NCI-H2196 (cell line): ENCODE measurements at regions not wholly inside any gene's neighbourhood (a gene's known extent, or its start where the extent isn't known, plus 50 kb on each side); places are given as distances from the start of the nearest gene placed in this dataset.

ENCODE experiments used
- DNase-seq: peaks from one replicate; lab custom pipeline; 2025; ENCODE audit not compliant: unreplicated experiment; lab: John Stamatoyannopoulos, UW

DNA sequence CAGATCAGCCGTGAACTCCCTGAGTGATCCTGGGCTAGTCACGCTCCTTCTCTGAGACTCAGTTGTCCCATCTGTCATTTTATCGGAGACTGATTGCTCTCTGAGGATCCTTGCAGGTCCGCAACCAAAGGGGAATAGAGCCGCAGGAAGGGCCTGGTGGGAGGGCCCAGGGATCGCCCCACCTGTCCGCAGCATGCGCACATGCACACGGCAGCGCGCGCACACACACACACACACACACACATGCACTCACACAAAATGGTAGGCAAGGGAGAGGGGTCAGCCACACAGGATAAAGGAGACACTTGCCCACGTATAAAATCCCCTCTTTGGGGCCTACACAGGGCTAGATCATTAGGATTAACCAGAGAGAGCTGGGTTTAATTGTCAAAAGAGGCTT lies 95.6 kb upstream of the FOXP4 start:
- no peak for DNase-seq

DNA sequence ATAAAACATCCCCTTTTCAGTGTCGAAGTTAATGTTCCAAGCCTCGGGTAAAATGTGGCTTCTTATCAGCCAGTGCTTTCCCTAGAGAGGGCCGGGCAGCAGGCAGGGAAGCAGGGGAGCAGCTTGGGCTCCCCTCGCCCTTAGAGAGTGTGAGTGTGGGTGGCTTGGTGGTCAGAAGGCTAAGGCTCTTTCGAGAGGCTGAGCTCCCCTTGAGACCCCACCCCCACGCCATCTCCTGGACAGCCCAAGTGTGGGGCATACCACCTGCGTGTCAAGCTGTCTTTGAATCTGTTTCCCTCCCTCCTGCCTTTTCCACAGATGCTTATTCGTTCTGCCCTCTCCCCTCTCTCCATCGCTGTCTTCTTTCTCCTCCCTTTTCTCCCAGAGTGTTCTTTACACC lies 95.1 kb upstream of the FOXP4 start:
- DNase-seq = no peak

DNA sequence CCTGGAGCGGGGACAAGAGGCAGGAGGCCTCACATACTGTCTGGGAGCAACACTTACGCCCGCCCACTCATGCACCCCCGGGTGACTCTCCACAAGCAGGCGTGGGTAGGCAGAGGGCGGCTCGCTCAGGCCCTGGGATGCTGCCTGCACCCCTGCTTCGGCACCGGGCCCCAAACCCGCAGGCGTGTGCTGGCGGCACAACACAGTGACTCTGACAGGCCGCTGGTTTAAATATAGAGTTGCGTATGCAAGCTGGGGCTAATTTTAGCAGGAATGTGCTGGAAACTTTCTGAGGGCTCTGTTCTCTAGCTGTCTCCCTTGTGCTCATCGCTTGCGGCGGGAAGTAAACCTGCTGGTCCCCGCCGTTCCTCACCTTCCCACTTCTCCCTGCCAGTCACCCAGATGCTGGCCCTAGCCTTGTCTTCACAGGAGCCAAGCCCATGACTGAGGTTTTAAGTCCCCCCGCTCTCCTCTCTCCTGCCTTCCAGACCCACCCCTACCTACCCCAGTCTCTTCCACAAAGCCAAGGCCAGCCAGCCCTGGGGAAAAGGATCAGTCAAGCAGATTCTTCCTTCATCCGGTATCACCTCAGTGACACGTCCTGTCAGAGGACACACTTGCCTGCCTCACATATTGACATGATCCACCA lies 94.5 kb upstream of the FOXP4 start:
- no peak for DNase-seq

DNA sequence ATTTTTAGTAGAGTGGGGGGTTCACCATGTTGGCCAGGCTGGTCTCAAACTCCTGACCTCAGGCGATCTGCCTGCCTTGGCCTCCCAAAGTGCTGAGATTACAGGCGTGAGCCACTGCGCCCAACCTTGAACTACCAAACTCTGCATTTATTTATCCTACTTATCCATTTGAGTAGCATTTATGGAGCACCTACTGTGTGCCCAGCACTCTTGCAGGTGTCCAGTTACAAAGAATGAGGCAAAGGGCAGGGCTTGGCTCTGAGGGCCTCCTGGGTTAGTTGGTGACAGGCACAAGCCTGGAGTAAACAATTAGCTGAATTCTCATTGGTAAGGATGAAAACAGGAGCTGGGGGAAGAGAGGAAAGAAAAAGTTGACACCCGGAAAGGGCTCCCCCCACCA lies 93.4 kb upstream of the FOXP4 start:
- no peak for DNase-seq

DNA sequence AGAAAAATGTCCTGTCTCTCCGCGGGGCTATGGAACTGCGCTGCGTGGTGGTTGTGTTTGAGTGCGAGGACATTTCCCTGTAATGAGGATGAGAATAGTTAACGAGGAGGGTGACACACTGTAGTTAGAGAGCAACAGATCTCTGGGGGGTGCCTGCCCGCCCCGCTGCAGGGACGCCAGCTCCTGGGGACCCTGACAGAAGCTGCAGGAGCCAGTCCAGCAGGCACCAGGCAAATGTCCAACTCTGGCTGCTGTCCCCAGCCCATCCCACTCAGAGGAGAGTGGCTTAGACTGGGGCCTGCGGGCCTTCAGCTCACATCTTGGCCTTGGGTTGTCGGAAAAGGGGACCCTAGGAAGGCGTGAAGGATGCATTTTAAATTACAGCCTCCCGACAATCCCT lies 92.9 kb upstream of the FOXP4 start:
- no peak for DNase-seq

DNA sequence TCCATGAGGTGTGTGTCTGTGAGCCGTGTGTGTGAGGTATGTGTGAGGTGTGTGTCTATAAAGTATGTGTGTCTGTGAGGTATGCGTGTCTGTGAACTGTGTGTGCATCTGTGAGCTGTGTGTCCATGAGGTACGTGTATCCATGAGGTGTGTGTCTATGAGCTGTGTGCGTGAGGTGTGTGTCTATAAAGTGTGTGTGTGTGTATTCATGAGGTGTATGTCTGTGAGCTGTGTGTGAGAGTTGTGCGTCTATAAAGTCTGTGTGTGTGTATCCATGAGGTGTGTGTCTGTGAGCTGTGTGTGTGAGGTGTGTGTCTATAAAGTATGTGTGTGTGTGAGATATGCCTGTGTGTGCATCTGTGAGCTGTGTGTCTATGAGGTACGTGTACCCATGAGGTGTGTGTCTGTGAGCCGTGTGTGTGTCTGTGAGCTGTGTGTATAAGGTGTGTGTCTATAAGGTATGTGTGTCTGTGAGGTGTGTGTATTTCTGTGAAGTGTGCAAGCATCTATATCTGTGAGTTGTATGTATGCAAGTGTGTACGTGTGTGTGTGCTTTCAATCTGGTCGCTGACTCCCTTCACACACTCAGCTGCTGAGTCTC lies 91.9 kb upstream of the FOXP4 start:
- DNase-seq = no peak

DNA sequence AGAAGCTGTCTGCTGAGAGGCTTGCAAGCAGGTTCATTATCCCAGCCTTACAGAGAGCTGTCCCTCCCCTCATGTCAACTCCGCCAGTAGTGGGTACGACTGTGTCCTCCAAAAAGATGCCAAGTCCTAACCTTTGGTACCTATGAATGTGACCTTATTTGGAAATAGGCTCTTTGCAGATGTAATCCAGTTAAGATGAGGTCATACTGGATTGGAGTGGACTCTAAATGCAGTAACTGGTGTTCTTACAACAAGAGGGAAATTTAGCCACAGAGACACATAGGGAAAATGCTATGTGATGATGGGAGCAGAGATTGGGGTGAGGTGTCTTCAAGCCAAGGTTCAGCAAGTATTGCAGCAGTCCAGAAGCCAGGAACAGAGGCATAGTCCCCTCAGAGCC lies 90.8 kb upstream of the FOXP4 start:
- no peak for DNase-seq

DNA sequence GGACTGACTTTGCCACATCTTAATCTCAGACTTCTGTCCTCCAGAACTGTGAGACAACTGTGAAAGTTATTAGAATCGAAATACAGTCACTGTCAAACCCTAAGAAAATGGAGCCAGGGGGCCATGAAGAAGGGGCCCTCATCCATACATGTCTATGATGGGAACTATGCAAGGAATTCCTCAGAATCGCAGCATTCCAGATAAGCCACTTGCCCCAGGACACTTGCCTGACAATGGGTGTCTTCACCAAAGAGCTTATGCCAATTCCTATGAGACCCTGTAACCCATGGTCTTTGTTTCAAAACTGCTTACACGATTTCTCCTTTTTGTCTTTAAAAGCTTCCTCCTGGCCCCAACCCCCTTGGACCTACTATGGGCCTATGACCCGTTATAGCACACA lies 90.4 kb upstream of the FOXP4 start:
- DNase-seq = no peak

DNA sequence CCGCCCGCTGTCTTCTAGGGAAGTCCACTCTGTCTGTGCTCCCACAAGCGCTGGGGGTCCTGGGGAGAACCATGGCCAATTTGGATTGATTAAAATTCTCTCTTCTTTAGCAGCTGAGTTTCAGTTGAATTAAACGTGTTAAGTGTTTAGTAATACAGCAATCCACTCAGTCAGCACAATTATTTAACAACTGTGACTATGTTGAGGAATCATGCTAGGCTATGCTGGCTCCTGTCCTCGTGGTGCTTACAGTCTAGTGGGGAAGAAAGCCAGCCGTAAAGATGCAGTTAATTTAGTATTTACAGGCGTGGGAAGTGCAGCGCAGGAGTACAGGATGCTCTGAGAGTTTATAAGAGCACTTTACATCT lies 88.9 kb upstream of the FOXP4 start:
- DNase-seq = no peak

DNA sequence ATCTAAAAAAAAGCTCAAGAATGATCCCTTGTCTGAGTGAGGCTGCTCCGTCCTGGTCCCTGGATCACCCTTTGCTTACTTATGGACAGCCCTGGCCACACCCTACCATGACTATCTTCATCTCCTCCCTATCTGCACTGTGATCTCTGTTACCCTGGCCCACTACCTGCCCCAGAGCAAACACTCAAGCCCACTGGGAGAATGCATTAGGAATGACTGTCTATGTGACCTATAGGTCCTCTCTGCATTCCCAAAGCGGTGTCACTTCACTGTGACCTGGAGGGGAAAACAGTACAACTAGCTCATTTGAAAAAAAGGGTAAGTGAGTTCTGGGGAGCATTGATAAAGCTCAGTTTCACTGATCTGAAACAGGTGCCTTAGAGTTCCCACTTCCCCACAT lies 86.4 kb upstream of the FOXP4 start:
- DNase-seq = no peak

DNA sequence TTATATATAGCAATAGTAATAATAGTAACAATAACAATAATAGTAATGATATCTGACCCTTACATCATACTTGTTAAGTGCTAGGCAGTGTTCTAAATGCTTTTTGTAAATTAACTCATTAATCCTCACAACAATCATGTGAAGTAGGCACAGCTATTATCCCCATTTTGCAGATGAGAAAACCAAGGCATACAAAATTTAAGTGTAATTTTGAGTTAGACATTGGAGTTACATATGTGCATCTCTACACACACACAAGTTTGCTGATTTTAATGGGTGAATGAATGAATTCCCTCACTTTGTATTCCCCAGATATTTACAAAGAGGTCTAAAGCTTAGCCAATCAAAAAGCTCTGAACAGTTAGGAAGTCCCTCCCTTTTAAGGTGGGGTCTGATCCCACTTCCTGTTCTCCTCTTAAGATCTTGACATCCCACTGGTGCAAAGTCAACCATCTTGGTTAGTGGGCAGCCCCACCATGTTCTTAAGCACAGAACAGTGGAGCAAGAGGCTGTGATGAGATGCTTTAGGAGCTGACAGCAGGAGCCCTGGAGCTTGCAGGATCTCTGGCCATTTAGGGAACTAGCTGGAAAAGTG lies 85.3 kb upstream of the FOXP4 start:
- no peak for DNase-seq

DNA sequence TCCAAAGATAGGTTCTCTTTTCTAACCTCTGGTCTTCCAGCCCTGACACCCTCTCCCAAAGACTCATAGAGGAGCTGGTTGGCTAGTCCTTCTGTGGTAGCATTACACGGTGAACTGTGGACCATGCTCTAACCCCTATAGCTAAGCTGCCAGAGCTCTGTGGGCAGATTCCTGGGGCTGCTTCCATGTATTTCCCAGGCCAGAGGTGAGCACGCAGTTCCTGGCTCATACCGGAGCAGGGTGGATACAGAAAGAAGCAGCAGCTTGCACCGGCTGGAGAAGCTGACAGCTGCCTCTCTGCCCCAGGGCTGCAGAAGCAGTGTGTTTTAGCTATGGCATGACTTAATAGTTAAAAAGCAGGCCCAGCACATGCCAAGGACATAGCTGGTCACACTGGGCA lies 84.1 kb upstream of the FOXP4 start:
- DNase-seq = no peak

DNA sequence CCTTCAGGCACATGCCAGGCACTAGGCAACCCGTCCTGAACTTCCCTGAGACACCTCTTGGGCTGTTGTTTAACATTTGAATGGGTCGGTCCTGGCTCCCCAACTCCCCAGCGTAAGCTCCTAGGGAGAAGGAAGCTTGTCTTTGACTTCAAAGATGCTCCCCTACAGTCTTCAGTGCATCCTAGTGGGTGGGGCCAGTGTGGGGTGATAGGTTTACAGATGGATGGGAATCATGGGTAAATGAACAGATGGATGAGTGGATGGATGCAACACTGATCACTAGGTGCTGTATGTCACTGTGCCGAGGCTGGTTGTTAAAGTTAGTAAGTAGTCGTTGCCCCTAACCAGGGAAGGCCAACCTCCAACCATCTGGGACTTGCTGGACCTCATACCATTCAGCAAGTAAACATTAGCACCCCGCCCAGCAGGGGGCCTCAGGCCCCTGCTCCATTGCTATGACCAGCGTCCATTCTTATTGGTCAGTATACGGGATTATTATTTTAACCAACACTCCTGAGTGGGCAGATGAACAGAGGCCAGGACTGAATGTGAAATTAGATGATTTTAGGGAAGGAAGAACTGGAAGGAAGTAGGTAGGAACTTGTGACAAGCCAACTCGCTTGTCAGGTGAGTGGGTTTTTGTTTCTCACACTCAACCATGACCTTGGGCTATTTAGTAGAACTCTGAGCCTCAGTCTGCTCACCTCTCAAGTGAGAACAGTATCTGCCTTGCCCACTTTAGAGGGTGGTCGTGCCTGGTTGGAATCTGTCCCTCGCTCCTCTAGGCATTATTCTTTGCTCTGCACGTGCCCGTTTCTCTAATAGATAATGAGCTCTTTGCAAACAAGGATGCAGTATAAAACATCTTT lies 82.9 kb upstream of the FOXP4 start:
- no peak for DNase-seq

DNA sequence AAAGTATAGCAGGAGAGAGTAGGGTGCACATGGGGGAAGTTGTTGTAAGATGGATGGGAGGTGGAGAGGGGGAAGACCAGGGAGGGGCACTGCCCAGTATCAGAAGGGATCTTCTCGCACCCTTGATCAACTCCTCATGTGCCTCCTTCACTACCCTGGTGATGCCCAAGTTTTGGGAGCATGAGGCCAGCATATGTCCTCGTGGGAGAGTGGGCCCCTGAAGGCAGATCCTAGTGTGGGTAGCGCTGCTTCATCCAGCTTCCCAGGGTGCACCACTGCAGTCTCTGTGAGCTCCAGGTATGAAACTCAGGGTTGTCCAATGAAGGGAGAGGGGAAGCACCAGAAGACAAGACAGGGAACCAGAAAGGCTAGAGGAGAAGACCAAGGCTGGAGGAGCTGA lies 82.2 kb upstream of the FOXP4 start:
- DNase-seq = no peak

DNA sequence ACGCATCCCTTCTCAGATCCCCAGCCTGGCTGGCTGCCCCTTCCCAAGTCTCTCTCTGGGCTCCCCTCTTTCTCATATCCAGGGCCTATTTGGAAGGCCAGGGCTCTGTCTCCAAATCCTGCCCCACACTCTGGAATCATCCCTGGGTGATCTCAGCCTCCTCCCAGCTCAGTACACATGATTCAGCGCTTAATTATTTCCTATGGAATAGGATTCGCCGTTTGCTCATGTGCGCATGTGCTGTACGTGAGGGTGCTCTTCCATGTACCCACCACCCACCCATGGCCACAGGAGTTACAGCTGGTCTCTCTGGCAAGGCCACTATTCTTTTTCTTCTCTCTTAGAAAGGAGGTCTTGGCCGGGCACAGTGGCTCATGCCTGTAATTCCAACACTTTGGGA lies 81.7 kb upstream of the FOXP4 start:
- no peak for DNase-seq

DNA sequence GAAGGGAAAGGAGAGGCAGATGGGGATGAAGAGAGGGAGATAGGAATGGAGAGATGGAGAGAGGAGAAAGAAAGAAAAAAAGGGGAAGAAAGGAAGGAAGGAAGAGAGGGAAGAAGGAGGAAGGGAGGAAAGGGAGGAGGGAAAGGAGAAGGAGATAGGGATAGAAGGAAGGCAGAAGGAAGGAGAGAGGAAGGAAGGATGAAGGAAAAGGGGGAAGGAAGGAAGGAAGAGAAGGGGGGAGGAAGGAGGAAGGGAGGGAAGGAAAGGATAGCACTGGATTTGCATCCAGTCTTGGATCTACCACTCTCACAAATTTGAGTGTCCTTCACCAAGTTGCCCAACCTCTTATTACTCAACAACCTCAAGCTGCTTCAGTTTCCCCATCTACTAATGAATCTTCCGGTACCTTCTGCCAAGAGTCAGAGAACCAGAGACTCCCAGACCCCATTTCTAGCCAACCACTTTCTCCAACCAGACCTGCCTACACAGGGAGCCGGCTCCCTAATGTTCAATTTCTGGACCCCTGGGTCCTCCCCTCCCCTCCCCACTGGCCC lies 79.7 kb upstream of the FOXP4 start:
- no peak for DNase-seq

DNA sequence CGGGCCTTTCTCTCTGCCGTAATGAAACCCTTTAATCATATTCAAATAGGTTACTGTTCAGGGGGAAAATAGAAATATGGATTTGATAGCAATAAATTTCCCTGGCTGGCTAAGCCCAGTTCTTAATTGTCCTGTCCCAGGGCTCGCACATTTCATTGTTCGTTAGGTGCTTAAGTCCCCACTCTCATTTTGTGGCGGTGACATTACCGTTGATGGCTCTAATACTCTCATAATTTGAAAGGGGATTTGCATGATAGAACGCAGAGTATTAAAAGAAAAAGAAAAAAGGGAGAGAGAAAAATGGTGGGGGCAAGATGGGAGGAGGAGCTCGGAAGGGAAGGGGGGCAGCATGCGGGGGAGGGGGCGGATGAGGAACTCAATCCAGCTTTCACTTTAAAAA lies 79.1 kb upstream of the FOXP4 start:
- no peak for DNase-seq

DNA sequence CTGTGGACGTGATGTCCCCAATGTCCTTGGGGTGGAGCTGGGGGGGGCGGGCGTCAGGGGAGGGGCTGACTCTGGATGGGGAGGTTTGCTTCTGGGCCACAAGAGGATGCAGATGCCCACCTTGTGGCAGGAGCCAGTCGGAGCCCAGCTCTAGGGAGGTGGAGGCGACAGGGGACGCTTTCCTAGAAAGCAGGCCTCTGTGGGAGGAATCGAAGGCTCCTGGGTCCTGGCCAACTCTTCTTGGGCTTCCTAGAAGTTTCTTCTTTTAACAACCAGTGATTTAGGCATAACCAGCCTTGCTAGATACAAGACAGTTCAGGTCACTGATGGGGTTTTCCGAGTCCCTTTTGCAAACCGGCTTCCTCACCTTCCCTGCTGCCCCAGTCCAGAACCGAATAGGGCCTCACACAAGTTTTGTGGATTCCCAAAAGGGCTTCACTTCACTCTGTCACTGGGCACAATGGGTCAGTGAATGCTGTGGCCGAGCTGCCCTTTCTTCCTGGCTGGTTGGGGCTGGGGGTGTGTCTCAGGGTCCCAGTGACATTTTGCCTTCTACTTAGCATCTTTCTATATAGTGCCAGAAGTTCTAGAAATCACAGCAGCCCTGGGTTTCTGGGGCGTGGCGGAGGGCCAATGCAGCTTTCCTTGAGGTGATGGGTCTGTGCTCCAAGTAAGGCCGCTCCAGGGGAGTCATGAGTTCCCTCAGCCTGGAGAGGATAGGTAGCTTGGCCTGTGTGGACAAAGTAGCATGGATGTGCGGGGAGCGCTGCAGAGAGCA lies 78.4 kb upstream of the FOXP4 start:
- DNase-seq = no peak

DNA sequence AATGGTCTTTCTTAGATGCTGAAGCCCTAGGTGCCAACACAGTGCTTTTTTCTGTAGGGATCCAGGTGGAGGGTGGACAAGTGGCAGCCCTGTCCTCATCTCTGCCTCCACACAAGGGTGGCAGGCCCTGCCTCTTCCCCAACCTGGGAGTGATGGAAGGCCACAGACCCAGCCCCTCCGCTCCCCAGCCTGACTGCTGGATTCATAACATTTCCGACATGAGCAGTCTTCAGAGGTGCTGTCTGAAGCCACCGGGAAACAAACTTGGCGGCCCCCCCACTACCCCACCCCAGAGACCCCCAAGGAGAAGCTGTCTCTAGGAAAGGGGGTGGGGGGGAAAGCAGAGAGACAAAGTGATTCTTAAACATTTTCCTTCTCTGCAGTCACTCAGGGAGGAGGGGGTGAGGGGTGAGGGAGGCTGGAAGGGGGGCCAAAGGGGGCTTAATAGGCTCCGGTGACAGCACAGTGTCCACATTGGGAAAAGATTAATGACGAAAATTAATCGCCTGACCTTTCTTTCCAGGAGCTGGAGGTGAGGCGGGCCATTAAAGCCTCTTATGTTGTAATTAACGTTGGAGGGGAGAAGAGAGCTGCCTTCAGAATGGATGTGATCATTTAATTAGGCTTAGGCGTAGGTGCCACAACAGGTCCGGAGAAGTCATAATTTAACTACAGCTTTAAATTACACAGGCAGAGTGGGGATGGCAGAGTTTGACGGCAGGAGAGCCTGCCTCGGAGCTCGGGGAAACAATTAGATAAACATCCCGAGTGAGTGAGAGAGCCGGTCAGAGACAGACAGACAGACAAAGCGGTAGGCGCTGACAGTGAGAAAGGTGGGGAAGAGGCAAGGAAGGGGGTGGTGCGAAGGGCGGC lies 76.8 kb upstream of the FOXP4 start:
- DNase-seq = no peak

DNA sequence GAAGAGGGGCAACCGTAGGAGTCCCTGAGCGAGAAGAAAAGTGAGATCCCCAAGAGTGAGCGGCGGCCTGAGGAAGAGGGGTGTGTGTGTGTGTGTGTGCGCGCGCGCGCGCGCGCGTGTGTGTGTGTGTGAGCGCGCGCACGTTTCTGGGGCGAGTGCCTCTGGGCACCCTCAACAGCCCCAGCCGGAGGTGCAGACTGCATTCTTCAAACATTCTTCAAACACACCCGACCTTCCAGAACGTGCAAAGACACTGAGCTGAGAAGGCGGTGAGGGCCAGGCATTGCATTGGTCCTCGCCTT lies 76.2 kb upstream of the FOXP4 start:
- no peak for DNase-seq
